ENCODE measurements at regions not wholly inside any gene's neighbourhood (a gene's known extent, or its start where the extent isn't known, plus 50 kb on each side); places are given as distances from the start of the nearest gene placed in this dataset.

DNA sequence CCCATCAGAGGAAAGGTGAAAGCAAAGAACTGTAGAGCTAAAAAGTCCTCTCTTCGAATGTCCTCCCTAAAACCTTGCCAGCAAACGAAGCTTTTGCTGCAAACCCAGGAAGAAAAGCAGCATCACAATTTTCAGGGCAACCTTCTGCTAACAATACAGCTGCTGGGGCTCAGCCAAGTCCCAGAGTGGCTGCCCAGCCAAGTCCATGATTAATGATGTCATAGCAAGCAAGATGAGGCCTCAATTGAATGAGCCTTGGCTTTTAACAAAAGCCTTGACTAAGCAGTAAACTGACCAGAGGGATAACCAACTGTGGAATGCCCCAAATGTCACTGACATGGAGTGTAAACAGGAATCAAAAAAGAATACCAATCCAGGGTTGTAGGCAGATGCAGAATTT is 342.7 kb downstream of the PMP22 start:
- H3K4me2 ChIP-seq (ENCODE audit: low read length), result no peak overlapping the region
- no peak overlapping the region for H3K4me3 ChIP-seq (ENCODE audit: low read depth, low read length, poor library complexity, severe bottlenecking)
- no peaks in the 10 kb centered on the region for H3K9me2 ChIP-seq (ENCODE audit: low read depth, low read length)
- TF ChIP-seq, protein P1, sequence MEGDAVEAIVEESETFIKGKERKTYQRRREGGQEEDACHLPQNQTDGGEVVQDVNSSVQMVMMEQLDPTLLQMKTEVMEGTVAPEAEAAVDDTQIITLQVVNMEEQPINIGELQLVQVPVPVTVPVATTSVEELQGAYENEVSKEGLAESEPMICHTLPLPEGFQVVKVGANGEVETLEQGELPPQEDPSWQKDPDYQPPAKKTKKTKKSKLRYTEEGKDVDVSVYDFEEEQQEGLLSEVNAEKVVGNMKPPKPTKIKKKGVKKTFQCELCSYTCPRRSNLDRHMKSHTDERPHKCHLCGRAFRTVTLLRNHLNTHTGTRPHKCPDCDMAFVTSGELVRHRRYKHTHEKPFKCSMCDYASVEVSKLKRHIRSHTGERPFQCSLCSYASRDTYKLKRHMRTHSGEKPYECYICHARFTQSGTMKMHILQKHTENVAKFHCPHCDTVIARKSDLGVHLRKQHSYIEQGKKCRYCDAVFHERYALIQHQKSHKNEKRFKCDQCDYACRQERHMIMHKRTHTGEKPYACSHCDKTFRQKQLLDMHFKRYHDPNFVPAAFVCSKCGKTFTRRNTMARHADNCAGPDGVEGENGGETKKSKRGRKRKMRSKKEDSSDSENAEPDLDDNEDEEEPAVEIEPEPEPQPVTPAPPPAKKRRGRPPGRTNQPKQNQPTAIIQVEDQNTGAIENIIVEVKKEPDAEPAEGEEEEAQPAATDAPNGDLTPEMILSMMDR (IDR thresholded peaks at IDR 0.05; ENCODE audit: low read length), result no peak
- no peak for TF ChIP-seq EZH2 (IDR thresholded peaks at IDR 0.05; ENCODE audit: borderline replicate concordance, low read length)
- no peaks in the 10 kb centered on the region for H3K4me1 ChIP-seq (ENCODE audit: insufficient read depth, low read length, severe bottlenecking)
- no peak overlapping the region for H3K9ac ChIP-seq (ENCODE audit: low read length)
- no peak overlapping the region for H3K27ac ChIP-seq (ENCODE audit: low read depth, low read length, poor library complexity, severe bottlenecking)
- H3K9me3 ChIP-seq (ENCODE audit: low read length), result no peaks in the 10 kb centered on the region
- H3K27me3 ChIP-seq (ENCODE audit: insufficient read depth, low read length), result no peaks in the 10 kb centered on the region
- no peak overlapping the region for H2AFZ ChIP-seq (ENCODE audit: low read length)
- H4K20me1 ChIP-seq (ENCODE audit: insufficient read depth, low read length), result no peaks in the 10 kb centered on the region
- no peaks in the 10 kb centered on the region for H3F3A ChIP-seq (ENCODE audit: insufficient read depth, low read length)
- no peaks in the 10 kb centered on the region for H3K79me2 ChIP-seq (ENCODE audit: insufficient read depth, low read length)
- no peaks in the 10 kb centered on the region for H3K36me3 ChIP-seq (ENCODE audit: insufficient read depth, low read length)

DNA sequence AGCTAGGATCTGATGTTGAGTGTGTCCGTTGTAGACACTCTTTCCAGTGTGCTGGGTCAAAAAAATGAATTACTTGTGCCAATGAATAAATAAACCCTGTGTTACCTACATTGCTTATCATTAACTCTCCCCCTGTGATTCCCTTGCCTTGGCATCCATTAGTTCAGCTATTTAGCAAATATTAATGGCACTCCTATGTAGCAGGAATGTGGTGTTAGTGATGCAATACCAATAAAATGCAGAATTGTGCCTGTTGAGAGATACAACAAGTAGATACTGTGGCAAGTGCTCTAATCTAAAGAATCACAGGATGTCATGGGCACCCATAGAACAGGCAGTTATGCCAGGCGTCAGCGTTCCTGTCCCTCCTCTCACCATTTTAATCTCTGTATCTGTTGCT is 343.2 kb downstream of the PMP22 start:
- no peak overlapping the region for H3K4me3 ChIP-seq (ENCODE audit: low read depth, low read length, poor library complexity, severe bottlenecking)
- H3K4me1 ChIP-seq (ENCODE audit: insufficient read depth, low read length, severe bottlenecking), result no peaks in the 10 kb centered on the region
- no peaks in the 10 kb centered on the region for H3K79me2 ChIP-seq (ENCODE audit: insufficient read depth, low read length)
- H4K20me1 ChIP-seq (ENCODE audit: insufficient read depth, low read length), result no peaks in the 10 kb centered on the region
- no peaks in the 10 kb centered on the region for H3K9me2 ChIP-seq (ENCODE audit: low read depth, low read length)
- H3F3A ChIP-seq (ENCODE audit: insufficient read depth, low read length), result no peaks in the 10 kb centered on the region
- H3K4me2 ChIP-seq (ENCODE audit: low read length), result no peak overlapping the region
- no peaks in the 10 kb centered on the region for H3K27me3 ChIP-seq (ENCODE audit: insufficient read depth, low read length)
- H2AFZ ChIP-seq (ENCODE audit: low read length), result no peak overlapping the region
- no peak overlapping the region for H3K27ac ChIP-seq (ENCODE audit: low read depth, low read length, poor library complexity, severe bottlenecking)
- H3K9ac ChIP-seq (ENCODE audit: low read length), result no peak overlapping the region
- H3K9me3 ChIP-seq (ENCODE audit: low read length), result no peaks in the 10 kb centered on the region
- TF ChIP-seq, protein P1 (IDR thresholded peaks at IDR 0.05; ENCODE audit: low read length), result no peak
- no peaks in the 10 kb centered on the region for H3K36me3 ChIP-seq (ENCODE audit: insufficient read depth, low read length)

DNA sequence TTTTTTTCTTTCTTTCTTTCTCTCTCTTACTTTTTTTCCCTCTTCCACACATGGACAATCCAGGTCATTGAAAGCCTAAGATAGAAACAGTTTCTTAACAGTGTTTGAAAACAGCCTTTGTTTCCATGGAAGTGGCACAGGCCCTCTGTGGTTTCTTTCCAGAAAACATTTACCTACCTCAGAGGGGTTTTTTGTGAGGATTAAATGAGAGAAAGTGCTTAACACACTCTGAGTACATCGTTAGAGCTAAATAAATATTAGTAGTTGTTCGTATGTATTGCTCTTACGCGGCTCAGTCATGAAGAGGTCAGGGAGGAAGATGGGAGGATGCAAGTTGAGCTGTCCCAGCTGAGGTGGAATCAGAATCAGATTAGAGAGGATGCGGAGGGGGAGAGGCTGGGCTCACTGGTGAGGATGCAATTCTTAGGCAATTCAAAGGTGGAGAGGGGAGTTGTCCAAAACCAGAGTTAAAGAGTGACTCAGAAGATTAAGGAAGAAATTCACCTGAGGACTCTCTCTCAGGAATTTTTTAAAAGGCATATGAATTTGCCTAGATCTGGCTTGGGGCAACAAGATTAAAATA is 345.4 kb downstream of the PMP22 start:
- no peak overlapping the region for H3K4me2 ChIP-seq (ENCODE audit: low read length)
- H4K20me1 ChIP-seq (ENCODE audit: insufficient read depth, low read length), result no peaks in the 10 kb centered on the region
- no peaks in the 10 kb centered on the region for H3K9me3 ChIP-seq (ENCODE audit: low read length)
- no peaks in the 10 kb centered on the region for H3F3A ChIP-seq (ENCODE audit: insufficient read depth, low read length)
- H3K27ac ChIP-seq (ENCODE audit: low read depth, low read length, poor library complexity, severe bottlenecking), result no peak overlapping the region
- no peaks in the 10 kb centered on the region for H3K36me3 ChIP-seq (ENCODE audit: insufficient read depth, low read length)
- TF ChIP-seq EZH2 (IDR thresholded peaks at IDR 0.05; ENCODE audit: borderline replicate concordance, low read length), result no peak
- TF ChIP-seq, protein P1 (IDR thresholded peaks at IDR 0.05; ENCODE audit: low read length), result no peak
- H3K4me1 ChIP-seq (ENCODE audit: insufficient read depth, low read length, severe bottlenecking), result no peaks in the 10 kb centered on the region
- no peak overlapping the region for H2AFZ ChIP-seq (ENCODE audit: low read length)
- H3K9me2 ChIP-seq (ENCODE audit: low read depth, low read length), result no peaks in the 10 kb centered on the region
- H3K4me3 ChIP-seq (ENCODE audit: low read depth, low read length, poor library complexity, severe bottlenecking), result no peak overlapping the region
- no peaks in the 10 kb centered on the region for H3K79me2 ChIP-seq (ENCODE audit: insufficient read depth, low read length)
- H3K9ac ChIP-seq (ENCODE audit: low read length), result no peak overlapping the region
- H3K27me3 ChIP-seq (ENCODE audit: insufficient read depth, low read length), result no peaks in the 10 kb centered on the region
